HG03095 (cell line): ENCODE measurements at regions not wholly inside any gene's neighbourhood (a gene's known extent, or its start where the extent isn't known, plus 50 kb on each side); places are given as distances from the start of the nearest gene placed in this dataset.

Experiments used
- ATAC-seq: cut with Tn5 transposase; IDR thresholded peaks from one replicate; pipeline ENCODE4 v1.9.1; 2021; ENCODE audit warnings: moderate library complexity; ENCODE audit not compliant: unreplicated experiment

- no peak for ATAC-seq
Measured at GRCh38 chr1:69213644-69214043, 354.1 kb upstream of the LRRC7 start.

DNA sequence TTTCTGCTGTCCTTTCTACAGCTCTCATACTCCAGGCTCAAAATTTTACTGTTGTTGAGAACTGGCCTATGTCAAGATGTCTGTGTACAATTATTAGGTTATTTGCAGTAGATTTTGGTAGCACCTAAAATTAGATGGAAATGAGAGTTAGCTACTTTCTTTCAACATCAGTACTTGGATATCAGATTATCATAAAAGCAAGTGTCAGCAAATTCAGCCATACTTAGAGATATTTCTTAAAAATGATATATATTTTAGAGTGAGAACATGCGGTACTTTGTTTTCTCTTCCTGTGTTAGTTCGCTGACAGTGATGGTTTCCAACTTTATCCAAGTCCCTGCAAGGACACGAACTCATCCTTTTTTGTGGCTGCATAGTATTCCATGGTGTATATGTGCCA is 351.8 kb upstream of the LRRC7 start:
- ATAC-seq, result no peak

DNA sequence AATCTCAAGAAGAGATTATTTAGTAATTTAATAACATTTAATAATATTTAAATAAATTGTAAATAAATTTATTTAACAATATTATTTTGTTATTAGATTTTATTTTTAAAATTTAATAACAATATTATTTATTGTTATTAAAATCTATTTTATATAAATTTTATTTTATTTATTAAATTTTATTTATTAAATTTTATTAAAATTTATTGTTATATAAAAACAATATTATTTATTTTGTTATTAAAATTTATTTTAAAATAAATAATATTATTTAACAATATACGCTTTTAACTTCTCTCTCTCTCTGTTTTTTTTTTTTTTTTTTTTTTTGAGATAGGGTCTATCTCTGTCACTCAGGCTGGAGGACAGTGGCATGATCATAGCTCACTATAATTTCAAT is 347.1 kb upstream of the LRRC7 start:
- no peak for ATAC-seq

GRCh38 chr1:69221524-69221923 is 346.2 kb upstream of the LRRC7 start:
- ATAC-seq, result no peak

- no peak for ATAC-seq
Measured at GRCh38 chr1:69223156-69223555, 344.6 kb upstream of the LRRC7 start.

DNA sequence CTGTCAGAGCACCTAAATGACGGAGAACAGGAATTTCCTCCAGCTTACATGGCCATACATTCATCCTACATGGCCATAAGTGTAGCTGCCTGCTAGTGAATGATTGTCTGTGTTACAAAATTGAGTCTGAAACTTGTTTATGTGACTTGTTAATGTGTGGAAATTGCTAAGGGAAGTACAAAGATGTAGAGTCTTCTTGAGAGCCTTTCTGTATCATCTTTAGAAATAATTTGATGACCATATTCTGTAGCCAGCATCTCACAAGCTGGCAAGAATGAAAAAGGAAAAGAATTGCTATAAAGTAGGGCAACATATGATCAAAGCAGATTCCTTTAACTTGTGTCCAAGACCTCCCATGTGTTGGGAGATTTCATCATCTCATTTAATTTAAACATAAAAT is 339.2 kb upstream of the LRRC7 start:
- no peak for ATAC-seq

DNA sequence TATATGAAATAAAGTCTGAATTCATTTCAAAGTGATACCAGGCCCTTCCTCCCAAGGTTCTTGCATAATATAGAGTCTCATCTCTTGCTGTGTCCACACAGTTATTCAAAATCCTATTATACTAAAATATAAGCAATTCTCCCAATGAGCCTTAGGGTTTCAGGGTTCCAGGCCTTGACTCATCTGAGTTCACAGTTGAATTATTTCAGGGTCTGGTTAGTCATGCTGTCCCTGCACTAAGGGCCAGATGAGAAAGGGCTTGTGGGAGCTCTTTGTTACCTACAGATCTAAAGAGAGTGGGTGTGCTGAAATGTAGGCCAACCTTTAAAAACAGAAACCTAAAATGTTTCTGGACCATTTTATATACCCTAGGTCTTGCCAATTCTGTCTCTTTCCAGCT is 337.5 kb upstream of the LRRC7 start:
- no peak for ATAC-seq

DNA sequence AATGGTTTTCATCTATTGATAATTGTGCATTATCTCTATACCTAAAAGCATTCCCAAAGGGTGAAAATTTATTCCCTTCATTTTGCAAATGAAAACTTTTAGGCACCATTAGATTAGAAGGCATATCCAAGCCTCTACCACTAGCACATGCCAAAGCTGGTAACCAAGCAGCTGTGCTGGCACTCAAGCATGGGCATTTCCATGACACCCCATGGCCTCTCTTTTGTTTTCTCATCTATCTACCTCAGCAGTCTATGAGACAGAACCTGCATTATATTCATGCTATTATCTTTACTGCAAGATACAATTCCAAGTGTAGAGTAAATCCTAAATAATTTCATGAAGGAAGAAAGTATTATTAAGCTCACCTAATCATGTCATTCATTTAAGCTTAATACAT is 334.3 kb upstream of the LRRC7 start:
- no peak for ATAC-seq

- ATAC-seq, result no peak
Measured at GRCh38 chr1:69244211-69244610, 323.5 kb upstream of the LRRC7 start.

DNA sequence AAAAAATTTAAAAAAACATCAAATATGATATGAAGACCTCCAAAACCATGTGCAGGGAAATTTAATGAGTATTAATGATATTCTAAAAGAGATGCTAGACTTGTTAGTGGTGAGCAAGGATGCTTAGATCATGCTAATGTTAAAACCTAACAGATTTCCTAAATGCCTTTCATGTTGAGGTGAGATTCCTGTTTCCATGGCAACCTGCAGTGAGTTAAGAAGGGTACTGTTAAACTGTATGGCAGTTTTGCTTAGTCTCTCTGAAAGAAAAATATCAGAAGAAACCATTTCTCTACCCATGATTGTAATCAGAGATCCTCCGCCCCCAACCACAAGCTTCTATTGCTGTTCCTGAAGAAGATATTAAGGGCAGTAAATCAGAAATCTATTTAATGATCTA is 321.6 kb upstream of the LRRC7 start:
- ATAC-seq, result no peak

DNA sequence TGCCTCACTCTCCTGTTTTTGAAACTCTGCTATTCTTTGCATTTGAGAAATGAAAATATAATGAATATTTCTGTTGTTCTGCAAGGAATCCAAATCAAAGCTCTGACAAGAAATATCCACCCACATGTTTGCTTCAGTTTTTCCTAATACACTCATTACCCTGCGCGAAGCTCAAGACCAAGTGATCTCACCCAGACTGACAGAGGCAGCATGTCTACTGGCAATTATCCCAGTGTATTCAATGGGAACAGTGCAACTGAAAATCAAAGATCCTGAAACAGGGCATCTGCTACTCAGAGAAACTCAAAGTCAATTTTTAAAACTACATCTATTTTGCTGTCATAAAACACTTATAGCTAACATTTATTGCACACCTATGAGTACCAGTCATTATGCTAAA is 321.0 kb upstream of the LRRC7 start:
- no peak for ATAC-seq

DNA sequence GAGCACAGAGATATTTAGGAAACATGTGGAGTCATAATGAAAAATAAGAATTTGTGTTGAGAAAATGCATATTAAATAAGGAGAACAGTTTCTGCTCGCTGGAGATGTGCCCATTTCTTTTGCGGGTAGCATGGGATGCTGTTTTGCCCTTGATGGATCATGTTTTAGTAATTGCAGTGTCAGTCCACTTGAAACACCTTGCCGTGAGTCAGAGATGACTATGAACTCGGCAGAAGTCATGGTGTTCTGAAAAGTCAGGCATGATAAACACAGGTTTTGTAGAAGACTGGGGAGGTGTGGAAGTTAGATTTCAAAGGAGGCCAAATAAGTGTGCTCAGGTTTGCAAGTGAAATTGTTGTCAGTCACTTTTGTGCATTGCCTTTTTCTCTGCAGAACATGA is 315.0 kb upstream of the LRRC7 start:
- no peak for ATAC-seq

GRCh38 chr1:69256036-69256435 is 311.7 kb upstream of the LRRC7 start:
- no peak for ATAC-seq

DNA sequence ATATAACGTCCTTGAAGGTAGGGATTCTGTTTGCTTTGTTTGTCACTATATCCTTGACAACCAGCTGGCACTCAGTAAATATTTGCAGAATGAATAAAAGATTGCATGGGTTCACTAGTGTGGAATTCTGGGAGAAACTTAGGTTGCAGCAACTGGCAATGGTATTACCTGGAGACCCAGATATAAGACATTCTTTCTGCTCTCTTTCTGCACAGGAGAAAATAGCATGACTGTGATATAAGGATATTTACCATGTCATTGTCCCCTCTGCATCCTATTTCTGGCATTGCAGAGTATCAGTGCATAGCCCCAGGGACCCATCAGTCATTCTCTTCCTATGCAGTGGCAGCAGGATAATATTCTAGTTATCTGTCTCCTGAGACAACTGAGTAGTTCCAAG is 308.9 kb upstream of the LRRC7 start:
- no peak for ATAC-seq

DNA sequence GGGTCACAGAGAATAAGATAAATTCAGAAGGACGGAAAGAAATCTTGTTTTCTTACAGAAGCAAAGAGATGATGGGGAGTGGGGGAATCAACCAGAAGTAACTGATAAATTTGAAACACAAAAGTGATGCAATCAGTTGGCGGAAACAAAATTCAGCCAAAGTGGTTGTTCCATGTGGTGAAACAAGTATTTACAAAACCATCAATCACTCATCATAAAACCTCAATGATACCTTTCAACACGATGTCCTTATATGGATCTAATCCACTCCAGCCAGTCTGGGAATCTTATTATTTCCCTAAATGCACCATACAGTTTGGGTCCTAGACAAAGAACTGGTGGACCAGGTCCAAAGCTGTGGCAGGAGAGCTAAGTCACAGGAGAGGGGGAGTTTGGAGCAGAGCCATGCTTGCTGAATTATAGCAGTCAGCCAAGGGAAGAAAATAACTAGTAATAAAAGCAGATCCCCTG is 303.8 kb upstream of the LRRC7 start:
- ATAC-seq, result no peak

- ATAC-seq, result no peak
Measured at GRCh38 chr1:69269491-69269890, 298.2 kb upstream of the LRRC7 start.

GRCh38 chr1:69271587-69272125 is 296.1 kb upstream of the LRRC7 start:
- no peak for ATAC-seq

DNA sequence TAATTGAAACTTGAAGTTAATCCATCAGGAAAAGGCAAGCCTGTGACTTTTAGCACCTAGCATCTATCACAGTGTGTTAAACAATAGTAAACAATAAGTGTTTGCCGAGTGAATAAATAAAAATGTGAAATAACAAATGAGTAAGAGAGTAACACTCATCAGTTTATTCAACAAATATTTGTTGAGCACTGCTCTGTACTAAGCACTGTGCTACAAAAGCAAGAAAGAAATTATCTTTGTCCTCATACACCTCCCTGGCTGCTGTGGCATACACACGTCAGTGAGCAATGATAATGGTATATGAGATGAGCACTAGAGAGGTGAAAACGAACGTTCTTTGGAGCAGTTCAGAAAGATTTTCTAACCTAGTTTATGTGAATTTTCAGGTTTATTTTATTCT is 295.0 kb upstream of the LRRC7 start:
- ATAC-seq, result no peak

GRCh38 chr1:69278923-69279322 is 288.8 kb upstream of the LRRC7 start:
- ATAC-seq, result no peak

DNA sequence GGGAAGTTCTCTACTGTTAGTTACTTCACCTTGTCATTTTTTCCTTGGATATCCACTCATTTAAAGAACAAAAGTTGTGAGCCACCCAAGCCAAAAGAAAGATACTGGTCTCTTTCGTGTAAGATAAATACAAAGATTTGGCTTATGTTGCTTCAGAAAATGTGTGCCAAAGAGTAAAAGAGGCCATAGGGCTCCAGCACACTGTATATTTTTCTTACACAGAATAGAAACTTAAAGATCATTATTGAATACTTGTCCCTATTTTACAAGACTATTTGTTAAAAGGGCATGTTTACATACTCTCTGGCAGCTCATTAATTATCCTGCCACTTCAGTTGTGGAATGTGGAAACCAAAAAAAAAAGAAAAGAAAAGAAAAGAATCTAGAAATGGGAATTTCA is 284.2 kb upstream of the LRRC7 start:
- ATAC-seq, result no peak

DNA sequence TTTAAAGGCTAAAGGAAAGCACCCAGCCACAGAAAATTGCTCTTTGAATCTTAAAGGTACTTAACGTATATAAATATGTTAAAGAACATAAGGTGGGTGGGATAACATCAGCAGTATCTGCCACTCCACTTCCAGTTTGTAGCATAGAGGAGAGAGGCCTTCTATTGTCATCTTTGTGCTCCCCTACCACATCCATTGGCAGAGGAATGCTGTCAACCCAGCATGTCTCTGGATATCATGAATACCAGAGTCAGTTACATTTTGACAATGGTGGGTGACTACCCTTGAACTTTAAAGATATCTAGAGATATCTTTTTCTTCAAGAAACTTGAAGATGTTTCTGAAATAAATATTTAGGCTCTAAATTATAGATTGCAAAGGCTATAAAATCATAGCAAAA is 283.2 kb upstream of the LRRC7 start:
- ATAC-seq, result no peak

DNA sequence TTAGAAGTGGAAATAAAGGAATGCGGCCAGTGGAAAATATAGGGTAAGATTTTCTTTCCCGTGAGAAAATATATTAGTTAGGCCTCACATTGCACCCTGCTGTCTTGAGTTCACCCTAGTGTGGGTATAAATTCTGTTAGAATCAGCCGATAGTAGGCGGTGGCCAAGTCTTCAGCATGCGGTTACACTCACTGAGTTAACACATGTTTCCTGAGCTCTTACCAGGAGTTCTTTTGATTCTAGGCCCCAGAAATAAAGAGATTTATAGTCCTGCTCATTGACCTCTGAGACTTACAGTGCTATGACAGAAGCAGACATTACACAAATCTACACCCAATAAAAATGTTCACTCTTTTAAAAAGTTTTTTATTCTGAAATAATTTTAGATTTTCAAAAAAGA is 279.3 kb upstream of the LRRC7 start:
- ATAC-seq, result no peak

DNA sequence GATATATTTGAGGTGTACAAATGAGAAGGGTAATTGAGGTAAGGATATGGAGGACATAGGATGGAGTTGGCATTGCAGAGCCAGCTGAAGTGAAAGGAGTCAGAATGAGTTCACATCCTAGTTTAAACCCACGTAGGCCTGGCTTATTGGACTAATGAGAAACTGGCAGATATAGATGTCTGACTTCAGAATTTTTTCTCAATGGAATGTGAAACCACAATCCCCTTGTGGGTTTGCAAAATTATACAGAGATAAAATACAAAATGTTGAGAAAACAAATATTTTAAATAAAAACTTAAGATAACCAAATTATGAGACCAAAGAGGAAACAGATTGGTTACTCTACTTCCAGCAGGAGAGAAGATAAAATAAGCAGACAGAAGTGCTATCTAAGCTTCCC is 277.4 kb upstream of the LRRC7 start:
- ATAC-seq, result no peak

DNA sequence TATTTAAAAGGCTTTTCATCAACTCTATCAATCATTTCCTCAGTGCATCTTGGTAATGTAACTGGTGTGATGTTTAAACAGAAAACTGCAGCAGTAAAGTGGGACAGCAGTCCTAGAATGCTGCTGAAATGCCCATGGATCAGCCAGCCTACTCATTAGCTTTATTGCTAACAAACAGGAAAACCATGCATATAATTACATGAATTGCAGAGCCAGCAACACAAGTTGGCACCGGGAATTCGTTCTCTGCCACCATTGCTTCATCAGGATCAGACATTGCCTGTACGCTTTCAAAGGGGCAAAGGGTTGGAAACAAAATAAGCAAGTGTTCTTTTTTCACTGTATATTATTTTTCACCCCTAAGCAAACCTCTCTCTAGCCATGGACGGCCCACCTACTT is 276.2 kb upstream of the LRRC7 start:
- ATAC-seq, result no peak
